ENCODE measurements at regions not wholly inside any gene's neighbourhood (a gene's known extent, or its start where the extent isn't known, plus 50 kb on each side); places are given as distances from the start of the nearest gene placed in this dataset.

- Histone ChIP-seq H3K4me1 (ENCODE audit: control insufficient read depth in 5 of 5, insufficient read depth in 5 of 5, low read length in 5 of 5) (no peaks in the 10 kb centered on the region), H3K36me3 (ENCODE audit: control insufficient read depth in 4 of 4, insufficient read depth in 4 of 4, low read length in 4 of 4) (no peaks in the 10 kb centered on the region), H3K9ac (ENCODE audit: insufficient read depth in 1 of 2, low read length in 2 of 2) (no peak overlapping the region), H3K27ac (ENCODE audit: low read depth in 1 of 2, low read length in 1 of 2) (no peak overlapping the region), H3K9me3 (ENCODE audit: control insufficient read depth in 4 of 4, insufficient read depth in 3 of 4, low read length in 3 of 4) (peaks cover 0 to 2% (median 0%) of the 10 kb centered on the region in 4 donors), H3K4me3 (no peak overlapping the region), H3K27me3 (ENCODE audit: control insufficient read depth in 3 of 3, insufficient read depth in 3 of 3, low read length in 2 of 3) (peaks cover 0 to 9% (median 3%) of the 10 kb centered on the region in 3 donors)
- 88 to 90% methylated on average over 2 of the region's 2 CpGs for WGBS, 2 donors
- DNase-seq (no peak), ATAC-seq (ENCODE audit: insufficient read depth, low FRiP score) (no peak)
- no peak for TF ChIP-seq CTCF (IDR thresholded peaks at IDR 0.05; ENCODE audit: control extremely low read depth, extremely low read depth)
Measured at GRCh38 chr4:82050796-82051195, 323.0 kb downstream of the HNRNPD start.

GRCh38 chr4:82049294-82049693 is 324.5 kb downstream of the HNRNPD start:
- DNase-seq, result no peak
- Histone ChIP-seq H3K9me3 (ENCODE audit: control insufficient read depth in 4 of 4, insufficient read depth in 3 of 4, low read length in 3 of 4) (peaks cover 0 to 2% (median 0%) of the 10 kb centered on the region in 4 donors), H3K27me3 (ENCODE audit: control insufficient read depth in 3 of 3, insufficient read depth in 3 of 3, low read length in 2 of 3) (peaks cover 0 to 17% (median 10%) of the 10 kb centered on the region in 3 donors), H3K4me1 (ENCODE audit: control insufficient read depth in 5 of 5, insufficient read depth in 5 of 5, low read length in 5 of 5) (peaks cover 0 to 6% (median 0%) of the 10 kb centered on the region in 5 donors), H3K9ac (ENCODE audit: insufficient read depth in 1 of 2, low read length in 2 of 2) (no peak overlapping the region), H3K36me3 (ENCODE audit: control insufficient read depth in 4 of 4, insufficient read depth in 4 of 4, low read length in 4 of 4) (no peaks in the 10 kb centered on the region), H3K4me3 (no peak overlapping the region), H3K27ac (ENCODE audit: low read depth in 1 of 2, low read length in 1 of 2) (no peak overlapping the region)
- TF ChIP-seq CTCF (IDR thresholded peaks at IDR 0.05; ENCODE audit: control extremely low read depth, extremely low read depth), result no peak
- 65 to 83% methylated on average over 1 of the region's 1 CpG for WGBS, 2 donors
- ATAC-seq (ENCODE audit: insufficient read depth, low FRiP score), result no peak

GRCh38 chr4:82047731-82048130 is 326.1 kb downstream of the HNRNPD start:
- Histone ChIP-seq H3K27ac (ENCODE audit: low read depth in 1 of 2, low read length in 1 of 2) (no peak overlapping the region), H3K9me3 (ENCODE audit: control insufficient read depth in 4 of 4, insufficient read depth in 3 of 4, low read length in 3 of 4) (peaks cover 0 to 2% (median 0%) of the 10 kb centered on the region in 4 donors), H3K4me3 (no peak overlapping the region), H3K9ac (ENCODE audit: insufficient read depth in 1 of 2, low read length in 2 of 2) (no peak overlapping the region), H3K4me1 (ENCODE audit: control insufficient read depth in 5 of 5, insufficient read depth in 5 of 5, low read length in 5 of 5) (peaks cover 0 to 9% (median 0%) of the 10 kb centered on the region in 5 donors), H3K36me3 (ENCODE audit: control insufficient read depth in 4 of 4, insufficient read depth in 4 of 4, low read length in 4 of 4) (no peaks in the 10 kb centered on the region), H3K27me3 (ENCODE audit: control insufficient read depth in 3 of 3, insufficient read depth in 3 of 3, low read length in 2 of 3) (peaks cover 0 to 23% (median 19%) of the 10 kb centered on the region in 3 donors)
- WGBS, 2 donors, result 94% methylated on average over 1 of the region's 1 CpG
- TF ChIP-seq CTCF (IDR thresholded peaks at IDR 0.05; ENCODE audit: control extremely low read depth, extremely low read depth), result no peak
- ATAC-seq (ENCODE audit: insufficient read depth, low FRiP score), result no peak
- DNase-seq, result no peak

GRCh38 chr4:82046796-82047195 is 327.0 kb downstream of the HNRNPD start:
- WGBS, 2 donors, result 87 to 88% methylated on average over 2 of the region's 2 CpGs

More at GRCh38 chr4:82046796-82047195, 327.0 kb downstream of the HNRNPD start:
- H3K27me3 ChIP-seq (ENCODE audit: control insufficient read depth in 3 of 3, insufficient read depth in 3 of 3, low read length in 2 of 3), result peaks cover 0 to 28% (median 25%) of the 10 kb centered on the region in 3 donors
- peaks cover 0 to 2% (median 0%) of the 10 kb centered on the region in 4 donors for H3K9me3 ChIP-seq (ENCODE audit: control insufficient read depth in 4 of 4, insufficient read depth in 3 of 4, low read length in 3 of 4)
- peaks cover 0 to 9% (median 0%) of the 10 kb centered on the region in 5 donors for H3K4me1 ChIP-seq (ENCODE audit: control insufficient read depth in 5 of 5, insufficient read depth in 5 of 5, low read length in 5 of 5)
- ATAC-seq (ENCODE audit: insufficient read depth, low FRiP score), result no peak
- TF ChIP-seq CTCF (IDR thresholded peaks at IDR 0.05; ENCODE audit: control extremely low read depth, extremely low read depth), result no peak
- no peaks in the 10 kb centered on the region for H3K36me3 ChIP-seq (ENCODE audit: control insufficient read depth in 4 of 4, insufficient read depth in 4 of 4, low read length in 4 of 4)
- H3K4me3 ChIP-seq, result no peak overlapping the region
- H3K27ac ChIP-seq (ENCODE audit: low read depth in 1 of 2, low read length in 1 of 2), result no peak overlapping the region
- H3K9ac ChIP-seq (ENCODE audit: insufficient read depth in 1 of 2, low read length in 2 of 2), result no peak overlapping the region
- no peak for DNase-seq
